H9 (cell line): ENCODE measurements at regions not wholly inside any gene's neighbourhood (a gene's known extent, or its start where the extent isn't known, plus 50 kb on each side); places are given as distances from the start of the nearest gene placed in this dataset.

Experiments
- DNase-seq: peaks from one replicate; pipeline ENCODE4 v3.0.0-alpha.2; 2017
- H2AFZ ChIP-seq: one replicate; pipeline ENCODE4 v1.6.1; 2013; ENCODE audit warnings: mild to moderate bottlenecking, low read length, control low read depth, moderate library complexity
- H2AK5ac ChIP-seq: 2 replicates; pipeline ENCODE4 v1.6.1; 2013; ENCODE audit warnings: low read length, control low read depth, mixed read lengths; ENCODE audit not compliant: insufficient read length
- H2BK120ac ChIP-seq: one replicate; pipeline ENCODE4 v1.6.1; 2013; ENCODE audit warnings: low read depth, mild to moderate bottlenecking, low read length, control low read depth, inconsistent platforms; ENCODE audit not compliant: poor library complexity, severe bottlenecking
- H2BK12ac ChIP-seq: 2 replicates; pipeline ENCODE4 v1.6.1; 2013; ENCODE audit warnings: low read length, control low read depth, mixed read lengths, low read depth; ENCODE audit not compliant: insufficient read length
- H2BK15ac ChIP-seq: 2 replicates; pipeline ENCODE4 v1.6.1; 2013; ENCODE audit warnings: low read depth, low read length, control low read depth
- H2BK20ac ChIP-seq: one replicate; pipeline ENCODE4 v1.6.1; 2013; ENCODE audit warnings: low read depth, mild to moderate bottlenecking, low read length, control low read depth, inconsistent platforms; ENCODE audit not compliant: poor library complexity, severe bottlenecking
- H2BK5ac ChIP-seq: 2 replicates; pipeline ENCODE4 v1.6.1; 2013; ENCODE audit warnings: low read length, control low read depth, mixed read lengths; ENCODE audit not compliant: insufficient read length
- H3K14ac ChIP-seq: 2 replicates; pipeline ENCODE4 v1.6.1; 2013; ENCODE audit warnings: low read length, control low read depth; ENCODE audit not compliant: insufficient read depth
- H3K18ac ChIP-seq: 2 replicates; pipeline ENCODE4 v1.6.1; 2013; ENCODE audit warnings: low read depth, mild to moderate bottlenecking, mixed read lengths, low read length, control low read depth; ENCODE audit not compliant: insufficient read length
- H3K23ac ChIP-seq: 2 replicates; pipeline ENCODE4 v1.6.1; 2013; ENCODE audit warnings: low read length, control low read depth, mixed read lengths, low read depth; ENCODE audit not compliant: insufficient read length
- H3K23me2 ChIP-seq: 2 replicates; pipeline ENCODE4 v1.6.1; 2013; ENCODE audit warnings: low read depth, mild to moderate bottlenecking, mixed read lengths, low read length, control low read depth; ENCODE audit not compliant: insufficient read length, poor library complexity, severe bottlenecking
- H3K27ac ChIP-seq: 2 replicates; pipeline ENCODE4 v1.5.1; 2013; ENCODE audit warnings: low read length, control low read depth, mixed read lengths, low read depth; ENCODE audit not compliant: insufficient read length
- H3K27me3 ChIP-seq: 2 replicates; pipeline ENCODE4 v1.6.1; 2013; ENCODE audit warnings: low read length, control low read depth, inconsistent platforms; ENCODE audit not compliant: insufficient read depth
- H3K4ac ChIP-seq: 2 replicates; pipeline ENCODE4 v1.6.1; 2013; ENCODE audit warnings: low read depth, mild to moderate bottlenecking, control low read depth, inconsistent platforms, low read length, moderate library complexity
- H3K4me1 ChIP-seq: 2 replicates; pipeline ENCODE4 v1.6.1; 2013; ENCODE audit warnings: low read length, control low read depth, inconsistent platforms; ENCODE audit not compliant: insufficient read depth
- H3K4me2 ChIP-seq: 2 replicates; pipeline ENCODE4 v1.6.1; 2013; ENCODE audit warnings: low read length, control low read depth, mixed read lengths; ENCODE audit not compliant: insufficient read length, insufficient read depth
- H3K56ac ChIP-seq: 2 replicates; pipeline ENCODE4 v1.6.1; 2013; ENCODE audit warnings: low read depth, mild to moderate bottlenecking, mixed read lengths, low read length, control low read depth; ENCODE audit not compliant: insufficient read length
- H3K79me1 ChIP-seq: 2 replicates; pipeline ENCODE4 v1.6.1; 2013; ENCODE audit warnings: low read depth, mild to moderate bottlenecking, moderate library complexity, low read length, control low read depth, inconsistent platforms; ENCODE audit not compliant: insufficient read depth, poor library complexity, severe bottlenecking
- H3K79me2 ChIP-seq: 2 replicates; pipeline ENCODE4 v1.6.1; 2013; ENCODE audit warnings: low read length, control low read depth, inconsistent platforms; ENCODE audit not compliant: insufficient read depth
- H3K9ac ChIP-seq: 2 replicates; pipeline ENCODE4 v1.6.1; 2013; ENCODE audit warnings: low read length, control low read depth, mixed read lengths; ENCODE audit not compliant: insufficient read length; ENCODE audit errors: extremely low read depth
- H3K9me3 ChIP-seq: one replicate; pipeline ENCODE4 v1.6.1; 2013; ENCODE audit warnings: low read depth, low read length, inconsistent platforms; ENCODE audit not compliant: control insufficient read depth
- H3T11ph ChIP-seq: one replicate; pipeline ENCODE4 v1.6.1; 2013; ENCODE audit warnings: mild to moderate bottlenecking, low read length, control low read depth, inconsistent platforms
- H4K20me1 ChIP-seq: one replicate; pipeline ENCODE4 v1.6.1; 2013; ENCODE audit not compliant: control insufficient read depth, insufficient read length, insufficient read depth
- H4K5ac ChIP-seq: 2 replicates; pipeline ENCODE4 v1.6.1; 2013; ENCODE audit warnings: low read depth, mild to moderate bottlenecking, mixed read lengths, low read length, control low read depth; ENCODE audit not compliant: insufficient read length
- H4K8ac ChIP-seq: replicated peaks from 2 replicates; pipeline ENCODE4 v1.6.1; 2013; ENCODE audit warnings: low read length, control low read depth, mixed read lengths, low read depth; ENCODE audit not compliant: insufficient read length
- H4K91ac ChIP-seq: 2 replicates; pipeline ENCODE4 v1.6.1; 2013; ENCODE audit warnings: low read depth, mild to moderate bottlenecking, moderate library complexity, mixed read lengths, low read length, control low read depth; ENCODE audit not compliant: insufficient read length
- H3K27ac Mint-ChIP-seq, 3 experiments: 2 replicates in 2 of 3; 3 replicates in 1 of 3; pipeline ENCODE4 v1.8.0; 2020 to 2021; ENCODE audit warnings: mixed read lengths in 3 of 3, mild to moderate bottlenecking in 1 of 3, moderate library complexity in 1 of 3
- H3K27me3 Mint-ChIP-seq: 2 replicates; pipeline ENCODE4 v1.8.0; 2021; ENCODE audit warnings: low read depth, mild to moderate bottlenecking, moderate library complexity, mixed read lengths
- H3K36me3 Mint-ChIP-seq, 3 experiments: 2 replicates in 2 of 3; 3 replicates in 1 of 3; pipeline ENCODE4 v1.8.0; 2020 to 2021; ENCODE audit warnings: low read depth in 3 of 3, mixed read lengths in 3 of 3; ENCODE audit not compliant: insufficient read depth in 1 of 3
- H3K4me1 Mint-ChIP-seq, 2 experiments: 2 replicates each; pipeline ENCODE4 v1.8.0; 2020; ENCODE audit warnings: mixed read lengths in 2 of 2
- H3K4me3 Mint-ChIP-seq, 2 experiments: 2 replicates in 1 of 2; 3 replicates in 1 of 2; pipeline ENCODE4 v1.8.0; 2020 to 2021; ENCODE audit warnings: mild to moderate bottlenecking in 2 of 2, mixed read lengths in 2 of 2, moderate library complexity in 1 of 2
- H3K9me3 Mint-ChIP-seq, 2 experiments: 2 replicates in 1 of 2; 3 replicates in 1 of 2; pipeline ENCODE4 v1.8.0; 2020; ENCODE audit warnings: mild to moderate bottlenecking in 2 of 2, mixed read lengths in 2 of 2, moderate library complexity in 1 of 2
- CTCF ChIP-seq: fragments of 200-600 bp; sonication (generic); conservative IDR thresholded peaks from 3 replicates; pipeline ENCODE4 v1.8.0; 2021; ENCODE audit warnings: antibody characterized with exemption, mild to moderate bottlenecking
- WGBS: extraction: QIAGEN DNeasy Blood & Tissue Kit; methylation state at CpG from one replicate; pipeline ENCODE4 v1.1.7; 2013; ENCODE audit warnings: missing lambda C conversion rate, low lambda C conversion rate, mixed read lengths; ENCODE audit not compliant: insufficient read length; ENCODE audit errors: extremely low coverage; 5-methylcytosine and 5-hydroxymethylcytosine counted together

DNA sequence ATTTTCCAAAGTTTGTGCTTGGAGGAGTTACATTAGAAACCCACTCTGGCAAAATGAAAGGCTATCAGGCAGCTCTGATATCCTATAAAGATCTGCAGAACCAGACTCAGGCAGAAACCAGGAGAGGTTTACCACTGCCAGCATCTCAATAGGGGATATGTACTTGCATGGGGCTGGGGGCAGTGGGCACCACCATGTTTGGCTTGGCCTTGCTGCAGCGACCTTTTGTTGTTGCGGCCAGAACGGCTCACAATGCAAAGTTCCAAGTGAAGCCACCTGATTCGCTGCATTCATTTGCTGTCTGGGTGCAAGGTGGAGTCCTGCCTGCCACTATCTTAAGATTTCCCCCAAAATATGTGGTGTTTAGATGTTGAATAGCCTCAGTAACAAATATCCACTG, 81.3 kb downstream of the COPS8 start:
- no peak for TF ChIP-seq CTCF
- H2AK5ac ChIP-seq, result no peak overlapping the region
- DNase-seq, result no peak
- H3K79me1 ChIP-seq, result no peaks in the 10 kb centered on the region
- H2AFZ ChIP-seq, result no peak overlapping the region
- no peak overlapping the region for H2BK120ac ChIP-seq
- peaks cover 0 to 17% (median 7%) of the 10 kb centered on the region in 3 experiments; a peak in 6 of 7 replicates for H3K36me3 Mint-ChIP-seq
- no peak overlapping the region for H2BK12ac ChIP-seq
- H3K9me3 Mint-ChIP-seq, result peaks cover 18 to 19% of the 10 kb centered on the region in 2 experiments
- H3K14ac ChIP-seq, result no peak overlapping the region
- H3K27me3 ChIP-seq, result no peaks in the 10 kb centered on the region
- H3K56ac ChIP-seq, result no peak overlapping the region
- H3K27me3 Mint-ChIP-seq, result no peaks in the 10 kb centered on the region
- no peak overlapping the region for H4K91ac ChIP-seq
- no peak overlapping the region for H2BK5ac ChIP-seq
- WGBS, result no CpG with 5 or more reads among the region's 4 CpGs
- H3K4me3 Mint-ChIP-seq, result no peak overlapping the region
- no peaks in the 10 kb centered on the region for H3K9me3 ChIP-seq
- H3K27ac Mint-ChIP-seq, result no peak overlapping the region
- no peak overlapping the region for H4K5ac ChIP-seq
- H3K4me1 Mint-ChIP-seq, result peaks cover 6 to 10% of the 10 kb centered on the region in 2 experiments
- H2BK20ac ChIP-seq, result no peak overlapping the region
- no peak overlapping the region for H3T11ph ChIP-seq
- no peak overlapping the region for H2BK15ac ChIP-seq
- H3K4me1 ChIP-seq, result peaks cover 7% of the 10 kb centered on the region; the same call in 1 of the 2 replicates
- no peak overlapping the region for H3K27ac ChIP-seq
- no peak overlapping the region for H3K23ac ChIP-seq
- no peak overlapping the region for H3K9ac ChIP-seq
- no peak overlapping the region for H3K4ac ChIP-seq
- no peaks in the 10 kb centered on the region for H4K20me1 ChIP-seq
- no peak overlapping the region for H4K8ac ChIP-seq
- H3K23me2 ChIP-seq, result no peaks in the 10 kb centered on the region
- no peaks in the 10 kb centered on the region for H3K79me2 ChIP-seq
- no peak overlapping the region for H3K4me2 ChIP-seq
- no peak overlapping the region for H3K18ac ChIP-seq
